NCI-H748 treated with DMSO at 0.1 percent for 48 hours (cell line): ENCODE measurements at regions not wholly inside any gene's neighbourhood (a gene's known extent, or its start where the extent isn't known, plus 50 kb on each side); places are given as distances from the start of the nearest gene placed in this dataset.

Experiments used
- DNase-seq: peaks from one replicate; lab custom pipeline; 2025; lab: John Stamatoyannopoulos, UW

- no peak for DNase-seq
These were observed 65.0 kb upstream of the SLC2A12 start for GRCh38 chr6:134117409-134117808.

GRCh38 chr6:134115715-134116074, 63.3 kb upstream of the SLC2A12 start:
- no peak for DNase-seq

GRCh38 chr6:134114918-134115714, 62.7 kb upstream of the SLC2A12 start:
- no peak for DNase-seq

GRCh38 chr6:134114489-134114888, 62.1 kb upstream of the SLC2A12 start:
- DNase-seq, result no peak

GRCh38 chr6:134111726-134112125, 59.3 kb upstream of the SLC2A12 start:
- no peak for DNase-seq

GRCh38 chr6:134111062-134111677, 58.7 kb upstream of the SLC2A12 start:
- DNase-seq, result peak; percentile 35

- no peak for DNase-seq
These were observed 54.3 kb upstream of the SLC2A12 start for GRCh38 chr6:134106702-134107101.

- DNase-seq, result no peak
These were observed 53.5 kb upstream of the SLC2A12 start for GRCh38 chr6:134105940-134106339.

GRCh38 chr6:134103006-134103405, 50.6 kb upstream of the SLC2A12 start:
- DNase-seq, result no peak
